ENCODE measurements at regions not wholly inside any gene's neighbourhood (a gene's known extent, or its start where the extent isn't known, plus 50 kb on each side); places are given as distances from the start of the nearest gene placed in this dataset.

GRCh38 chrX:39459952-39460351 lies 637.8 kb downstream of the BCOR start:
- TF ChIP-seq CTCF (IDR thresholded peaks at IDR 0.05) (no peak), POLR2A (IDR thresholded peaks at IDR 0.05) (no peak)
